ENCODE measurements at regions not wholly inside any gene's neighbourhood (a gene's known extent, or its start where the extent isn't known, plus 50 kb on each side); places are given as distances from the start of the nearest gene placed in this dataset.
"Not testable (repeated sequence)": the region's sequence is repeated elsewhere in the genome, so short reads cannot be mapped to it uniquely, and the experiment has no call there.

- peaks cover 9% of the 10 kb centered on the region for H3K9me3 ChIP-seq (ENCODE audit: low read length)
Observed at GRCh38 chr7:138338361-138338760, 121.7 kb upstream of the TRIM24 start.

GRCh38 chr7:138339229-138339628 is 120.8 kb upstream of the TRIM24 start:
- not testable (repeated sequence) for H4K20me1 ChIP-seq (ENCODE audit: insufficient read depth); H2AFZ ChIP-seq (ENCODE audit: low read depth, low read length); H3K36me3 ChIP-seq (ENCODE audit: insufficient read depth, low read length); H3K4me3 ChIP-seq (ENCODE audit: low read length); H3K9me2 ChIP-seq (ENCODE audit: insufficient read depth, low read length); H3K79me2 ChIP-seq (replicated peaks; ENCODE audit: insufficient read depth, low read length); H3K27ac ChIP-seq (ENCODE audit: low read length); H3F3A ChIP-seq (ENCODE audit: insufficient read depth, low read length, poor library complexity, severe bottlenecking); H3K4me2 ChIP-seq (ENCODE audit: low read length); H3K9ac ChIP-seq (ENCODE audit: low read length); H3K9me3 ChIP-seq (ENCODE audit: low read length); H3K27me3 ChIP-seq (ENCODE audit: insufficient read depth, low read depth, low read length)

More at GRCh38 chr7:138338361-138338760, 121.7 kb upstream of the TRIM24 start:
- TF ChIP-seq MXI1 (conservative IDR thresholded peaks at IDR 0.05; ENCODE audit: poor library complexity, severe bottlenecking) (no peak), EZH2 (IDR thresholded peaks at IDR 0.05; ENCODE audit: borderline replicate concordance, insufficient read depth, low read length, poor library complexity, severe bottlenecking) (no peak), EP300 (conservative IDR thresholded peaks at IDR 0.05; ENCODE audit: poor library complexity, severe bottlenecking) (no peak), TAF1 (IDR thresholded peaks at IDR 0.05; ENCODE audit: low read depth) (no peak), RAD21 (conservative IDR thresholded peaks at IDR 0.05) (no peak), POLR2AphosphoS5 (IDR thresholded peaks at IDR 0.05) (no peak), SMC3 (conservative IDR thresholded peaks at IDR 0.05; ENCODE audit: poor library complexity) (no peak)
- TF ChIP-seq, protein P1, sequence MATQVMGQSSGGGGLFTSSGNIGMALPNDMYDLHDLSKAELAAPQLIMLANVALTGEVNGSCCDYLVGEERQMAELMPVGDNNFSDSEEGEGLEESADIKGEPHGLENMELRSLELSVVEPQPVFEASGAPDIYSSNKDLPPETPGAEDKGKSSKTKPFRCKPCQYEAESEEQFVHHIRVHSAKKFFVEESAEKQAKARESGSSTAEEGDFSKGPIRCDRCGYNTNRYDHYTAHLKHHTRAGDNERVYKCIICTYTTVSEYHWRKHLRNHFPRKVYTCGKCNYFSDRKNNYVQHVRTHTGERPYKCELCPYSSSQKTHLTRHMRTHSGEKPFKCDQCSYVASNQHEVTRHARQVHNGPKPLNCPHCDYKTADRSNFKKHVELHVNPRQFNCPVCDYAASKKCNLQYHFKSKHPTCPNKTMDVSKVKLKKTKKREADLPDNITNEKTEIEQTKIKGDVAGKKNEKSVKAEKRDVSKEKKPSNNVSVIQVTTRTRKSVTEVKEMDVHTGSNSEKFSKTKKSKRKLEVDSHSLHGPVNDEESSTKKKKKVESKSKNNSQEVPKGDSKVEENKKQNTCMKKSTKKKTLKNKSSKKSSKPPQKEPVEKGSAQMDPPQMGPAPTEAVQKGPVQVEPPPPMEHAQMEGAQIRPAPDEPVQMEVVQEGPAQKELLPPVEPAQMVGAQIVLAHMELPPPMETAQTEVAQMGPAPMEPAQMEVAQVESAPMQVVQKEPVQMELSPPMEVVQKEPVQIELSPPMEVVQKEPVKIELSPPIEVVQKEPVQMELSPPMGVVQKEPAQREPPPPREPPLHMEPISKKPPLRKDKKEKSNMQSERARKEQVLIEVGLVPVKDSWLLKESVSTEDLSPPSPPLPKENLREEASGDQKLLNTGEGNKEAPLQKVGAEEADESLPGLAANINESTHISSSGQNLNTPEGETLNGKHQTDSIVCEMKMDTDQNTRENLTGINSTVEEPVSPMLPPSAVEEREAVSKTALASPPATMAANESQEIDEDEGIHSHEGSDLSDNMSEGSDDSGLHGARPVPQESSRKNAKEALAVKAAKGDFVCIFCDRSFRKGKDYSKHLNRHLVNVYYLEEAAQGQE (IDR thresholded peaks at IDR 0.05; ENCODE audit: borderline replicate concordance), result no peak
- TF ChIP-seq, protein P2, sequence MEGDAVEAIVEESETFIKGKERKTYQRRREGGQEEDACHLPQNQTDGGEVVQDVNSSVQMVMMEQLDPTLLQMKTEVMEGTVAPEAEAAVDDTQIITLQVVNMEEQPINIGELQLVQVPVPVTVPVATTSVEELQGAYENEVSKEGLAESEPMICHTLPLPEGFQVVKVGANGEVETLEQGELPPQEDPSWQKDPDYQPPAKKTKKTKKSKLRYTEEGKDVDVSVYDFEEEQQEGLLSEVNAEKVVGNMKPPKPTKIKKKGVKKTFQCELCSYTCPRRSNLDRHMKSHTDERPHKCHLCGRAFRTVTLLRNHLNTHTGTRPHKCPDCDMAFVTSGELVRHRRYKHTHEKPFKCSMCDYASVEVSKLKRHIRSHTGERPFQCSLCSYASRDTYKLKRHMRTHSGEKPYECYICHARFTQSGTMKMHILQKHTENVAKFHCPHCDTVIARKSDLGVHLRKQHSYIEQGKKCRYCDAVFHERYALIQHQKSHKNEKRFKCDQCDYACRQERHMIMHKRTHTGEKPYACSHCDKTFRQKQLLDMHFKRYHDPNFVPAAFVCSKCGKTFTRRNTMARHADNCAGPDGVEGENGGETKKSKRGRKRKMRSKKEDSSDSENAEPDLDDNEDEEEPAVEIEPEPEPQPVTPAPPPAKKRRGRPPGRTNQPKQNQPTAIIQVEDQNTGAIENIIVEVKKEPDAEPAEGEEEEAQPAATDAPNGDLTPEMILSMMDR (IDR thresholded peaks at IDR 0.05; ENCODE audit: poor library complexity, severe bottlenecking), result no peak
- Histone ChIP-seq H3K27me3 (ENCODE audit: insufficient read depth, low read depth, low read length) (no peaks in the 10 kb centered on the region), H3K4me3 (ENCODE audit: low read length) (no peak overlapping the region), H3K4me2 (ENCODE audit: low read length) (no peak overlapping the region), H4K20me1 (ENCODE audit: insufficient read depth) (no peaks in the 10 kb centered on the region), H2AFZ (ENCODE audit: low read depth, low read length) (no peak overlapping the region), H3K36me3 (ENCODE audit: insufficient read depth, low read length) (no peaks in the 10 kb centered on the region), H3K9me2 (ENCODE audit: insufficient read depth, low read length) (no peaks in the 10 kb centered on the region), H3F3A (ENCODE audit: insufficient read depth, low read length, poor library complexity, severe bottlenecking) (no peaks in the 10 kb centered on the region), H3K79me2 (replicated peaks; ENCODE audit: insufficient read depth, low read length) (no peaks in the 10 kb centered on the region), H3K27ac (ENCODE audit: low read length) (no peak overlapping the region), H3K9ac (ENCODE audit: low read length) (no peak overlapping the region)

- no peak overlapping the region for H3K9ac ChIP-seq (ENCODE audit: low read length)
- no peaks in the 10 kb centered on the region for H4K20me1 ChIP-seq (ENCODE audit: insufficient read depth)
- peaks cover 9% of the 10 kb centered on the region for H3K9me3 ChIP-seq (ENCODE audit: low read length)
- no peak overlapping the region for H3K4me3 ChIP-seq (ENCODE audit: low read length)
- TF ChIP-seq RAD21 (conservative IDR thresholded peaks at IDR 0.05), result no peak
- no peak for TF ChIP-seq EZH2 (IDR thresholded peaks at IDR 0.05; ENCODE audit: borderline replicate concordance, insufficient read depth, low read length, poor library complexity, severe bottlenecking)
- TF ChIP-seq, protein P2 (IDR thresholded peaks at IDR 0.05; ENCODE audit: poor library complexity, severe bottlenecking), result no peak
- TF ChIP-seq EP300 (conservative IDR thresholded peaks at IDR 0.05; ENCODE audit: poor library complexity, severe bottlenecking), result no peak
- TF ChIP-seq, protein P1 (IDR thresholded peaks at IDR 0.05; ENCODE audit: borderline replicate concordance), result no peak
- TF ChIP-seq POLR2AphosphoS5 (IDR thresholded peaks at IDR 0.05), result no peak
- no peak for TF ChIP-seq SMC3 (conservative IDR thresholded peaks at IDR 0.05; ENCODE audit: poor library complexity)
- no peak for TF ChIP-seq TAF1 (IDR thresholded peaks at IDR 0.05; ENCODE audit: low read depth)
- no peak for TF ChIP-seq MXI1 (conservative IDR thresholded peaks at IDR 0.05; ENCODE audit: poor library complexity, severe bottlenecking)
- no peak overlapping the region for H2AFZ ChIP-seq (ENCODE audit: low read depth, low read length)
- H3K9me2 ChIP-seq (ENCODE audit: insufficient read depth, low read length), result no peaks in the 10 kb centered on the region
- H3K27ac ChIP-seq (ENCODE audit: low read length), result no peak overlapping the region
- no peaks in the 10 kb centered on the region for H3F3A ChIP-seq (ENCODE audit: insufficient read depth, low read length, poor library complexity, severe bottlenecking)
- no peaks in the 10 kb centered on the region for H3K36me3 ChIP-seq (ENCODE audit: insufficient read depth, low read length)
- H3K79me2 ChIP-seq (replicated peaks; ENCODE audit: insufficient read depth, low read length), result no peaks in the 10 kb centered on the region
- H3K4me2 ChIP-seq (ENCODE audit: low read length), result no peak overlapping the region
- H3K27me3 ChIP-seq (ENCODE audit: insufficient read depth, low read depth, low read length), result no peaks in the 10 kb centered on the region
Observed at GRCh38 chr7:138342990-138343389, 117.1 kb upstream of the TRIM24 start.

All from neural cell (in vitro differentiated cells).